ENCODE measurements at regions not wholly inside any gene's neighbourhood (a gene's known extent, or its start where the extent isn't known, plus 50 kb on each side); places are given as distances from the start of the nearest gene placed in this dataset.

DNA sequence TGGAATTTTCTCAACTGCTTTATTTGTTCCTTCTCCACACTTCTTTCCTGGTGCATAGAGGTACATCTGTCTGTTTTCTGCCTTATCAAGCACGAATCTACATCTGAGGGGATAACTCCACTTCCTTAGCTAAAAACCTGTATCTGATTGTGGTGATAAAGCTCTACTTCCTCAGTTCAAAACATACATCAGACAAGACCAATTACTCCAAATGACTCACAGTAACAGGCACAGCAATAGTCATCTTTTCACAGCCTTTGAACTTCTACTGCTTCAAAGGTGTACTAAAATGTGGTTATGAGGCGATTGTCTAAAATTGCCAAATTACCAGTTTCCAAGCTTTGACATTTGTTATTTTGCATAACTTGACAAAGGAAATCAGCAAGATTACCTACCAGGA lies 803.6 kb upstream of the ZEB2 start:
- TF ChIP-seq, protein P1, sequence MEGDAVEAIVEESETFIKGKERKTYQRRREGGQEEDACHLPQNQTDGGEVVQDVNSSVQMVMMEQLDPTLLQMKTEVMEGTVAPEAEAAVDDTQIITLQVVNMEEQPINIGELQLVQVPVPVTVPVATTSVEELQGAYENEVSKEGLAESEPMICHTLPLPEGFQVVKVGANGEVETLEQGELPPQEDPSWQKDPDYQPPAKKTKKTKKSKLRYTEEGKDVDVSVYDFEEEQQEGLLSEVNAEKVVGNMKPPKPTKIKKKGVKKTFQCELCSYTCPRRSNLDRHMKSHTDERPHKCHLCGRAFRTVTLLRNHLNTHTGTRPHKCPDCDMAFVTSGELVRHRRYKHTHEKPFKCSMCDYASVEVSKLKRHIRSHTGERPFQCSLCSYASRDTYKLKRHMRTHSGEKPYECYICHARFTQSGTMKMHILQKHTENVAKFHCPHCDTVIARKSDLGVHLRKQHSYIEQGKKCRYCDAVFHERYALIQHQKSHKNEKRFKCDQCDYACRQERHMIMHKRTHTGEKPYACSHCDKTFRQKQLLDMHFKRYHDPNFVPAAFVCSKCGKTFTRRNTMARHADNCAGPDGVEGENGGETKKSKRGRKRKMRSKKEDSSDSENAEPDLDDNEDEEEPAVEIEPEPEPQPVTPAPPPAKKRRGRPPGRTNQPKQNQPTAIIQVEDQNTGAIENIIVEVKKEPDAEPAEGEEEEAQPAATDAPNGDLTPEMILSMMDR (IDR thresholded peaks at IDR 0.05; ENCODE audit: low read depth, low read length, missing control alignments) = no peak
- no peak for DNase-seq
- Histone ChIP-seq H3K36me3 (replicated peaks) (no peaks in the 10 kb centered on the region), H3K4me3 (ENCODE audit: low read depth, low read length) (no peak overlapping the region), H3K27ac (no peak overlapping the region), H3K27me3 (replicated peaks) (no peaks in the 10 kb centered on the region)
- in situ Hi-C loops (cut with HindIII; ENCODE audit: low pct_ligation_motif_present, low sequenced_read_pairs) = no loop called here

DNA sequence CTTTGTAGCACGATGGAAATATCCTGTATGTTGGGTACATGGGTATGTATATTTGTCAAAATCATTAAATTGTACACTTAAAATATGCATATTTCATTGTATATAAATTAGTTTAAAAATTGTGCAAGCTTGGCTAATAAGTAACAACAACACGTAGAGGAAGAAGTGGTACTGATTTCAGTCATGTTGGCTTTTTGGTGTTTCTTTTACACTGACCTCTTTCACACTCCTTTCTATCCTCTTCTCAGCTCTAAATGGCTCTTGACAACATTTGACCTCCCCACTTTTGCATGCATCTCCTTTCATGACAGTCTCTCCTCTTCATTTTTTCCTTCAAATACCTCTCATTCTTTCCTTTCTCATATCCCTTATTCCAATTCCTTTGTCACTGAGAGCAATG lies 801.4 kb upstream of the ZEB2 start:
- in situ Hi-C loops (cut with HindIII; ENCODE audit: low pct_ligation_motif_present, low sequenced_read_pairs) = no loop called here
- no peak overlapping the region for H3K4me3 ChIP-seq (ENCODE audit: low read depth, low read length)
- no peak overlapping the region for H3K27ac ChIP-seq
- H3K27me3 ChIP-seq (replicated peaks) = no peaks in the 10 kb centered on the region
- no peak for DNase-seq
- no peaks in the 10 kb centered on the region for H3K36me3 ChIP-seq (replicated peaks)
- TF ChIP-seq, protein P1 (IDR thresholded peaks at IDR 0.05; ENCODE audit: low read depth, low read length, missing control alignments) = no peak

DNA sequence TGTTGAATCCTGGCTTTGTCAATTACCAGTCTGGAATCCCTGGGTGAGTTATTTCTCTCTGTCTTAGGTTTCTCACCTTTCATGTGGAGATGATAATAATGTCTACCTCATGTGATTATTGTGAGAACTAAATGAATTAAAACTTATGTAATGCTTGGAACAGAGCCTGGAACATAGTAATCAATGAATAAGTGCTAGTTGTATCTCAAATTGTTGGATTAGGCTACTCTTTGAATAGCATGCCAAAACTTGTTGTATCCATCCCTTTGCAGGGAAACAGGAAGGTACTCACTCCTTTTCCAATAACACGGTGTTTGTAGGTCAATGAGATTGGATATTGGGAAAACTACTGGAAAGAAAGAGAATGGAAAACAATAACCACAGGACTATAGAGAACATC lies 796.6 kb upstream of the ZEB2 start:
- TF ChIP-seq, protein P1 (IDR thresholded peaks at IDR 0.05; ENCODE audit: low read depth, low read length, missing control alignments) = no peak
- no peak overlapping the region for H3K4me3 ChIP-seq (ENCODE audit: low read depth, low read length)
- in situ Hi-C loops (cut with HindIII; ENCODE audit: low pct_ligation_motif_present, low sequenced_read_pairs) = no loop called here
- no peaks in the 10 kb centered on the region for H3K27me3 ChIP-seq (replicated peaks)
- H3K27ac ChIP-seq = no peak overlapping the region
- no peak for DNase-seq
- no peaks in the 10 kb centered on the region for H3K36me3 ChIP-seq (replicated peaks)

DNA sequence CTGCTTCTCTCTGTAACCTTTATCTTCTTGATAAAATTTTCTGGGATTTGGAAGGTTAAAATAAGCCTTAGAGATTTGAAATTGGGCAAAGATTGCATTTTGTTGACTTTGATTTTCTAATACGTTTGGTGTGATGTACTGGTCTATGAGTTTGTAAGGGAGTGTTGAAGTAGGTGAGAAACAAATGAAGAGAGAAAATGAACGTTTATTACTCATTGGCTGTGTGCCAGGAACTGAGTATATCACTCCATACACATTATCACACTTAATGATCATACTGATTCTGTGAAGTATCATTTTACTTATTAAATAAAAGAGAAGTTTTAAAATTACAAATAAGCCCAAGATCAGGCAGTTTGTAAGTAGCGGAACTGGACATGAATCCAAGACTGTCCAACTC lies 795.1 kb upstream of the ZEB2 start:
- Histone ChIP-seq H3K4me3 (ENCODE audit: low read depth, low read length) (no peak overlapping the region), H3K27ac (no peak overlapping the region), H3K36me3 (replicated peaks) (no peaks in the 10 kb centered on the region), H3K27me3 (replicated peaks) (no peaks in the 10 kb centered on the region)
- DNase-seq = no peak
- in situ Hi-C loops (cut with HindIII; ENCODE audit: low pct_ligation_motif_present, low sequenced_read_pairs) = no loop called here
- TF ChIP-seq, protein P1 (IDR thresholded peaks at IDR 0.05; ENCODE audit: low read depth, low read length, missing control alignments) = no peak

DNA sequence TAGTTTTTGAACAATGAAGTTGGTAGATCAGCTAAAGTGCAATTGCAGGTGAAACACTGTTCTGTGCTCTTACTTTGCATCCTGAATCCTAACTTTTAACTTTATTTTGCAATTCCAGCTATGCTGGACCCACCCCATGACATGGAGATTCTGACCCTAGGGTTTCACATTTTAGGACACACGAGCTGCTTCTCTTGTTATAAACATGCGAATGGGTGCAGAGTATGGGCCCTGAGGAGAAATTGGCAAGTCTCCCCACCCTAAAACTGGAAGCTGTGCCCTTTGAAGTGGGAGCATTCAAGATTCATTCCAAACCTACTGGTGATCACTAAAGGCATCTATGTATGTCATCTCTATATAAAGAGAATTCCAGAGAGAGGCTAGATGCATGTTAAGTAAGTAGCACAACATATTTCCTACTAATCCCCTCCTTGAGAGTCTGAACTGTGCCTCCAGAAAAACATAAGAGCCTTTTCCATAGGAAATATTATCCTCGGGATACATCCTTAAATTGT lies 794.3 kb upstream of the ZEB2 start:
- no peak for DNase-seq
- H3K36me3 ChIP-seq (replicated peaks) = no peaks in the 10 kb centered on the region
- no peaks in the 10 kb centered on the region for H3K27me3 ChIP-seq (replicated peaks)
- H3K4me3 ChIP-seq (ENCODE audit: low read depth, low read length) = no peak overlapping the region
- TF ChIP-seq, protein P1 (IDR thresholded peaks at IDR 0.05; ENCODE audit: low read depth, low read length, missing control alignments) = no peak
- no peak overlapping the region for H3K27ac ChIP-seq
- in situ Hi-C loops (cut with HindIII; ENCODE audit: low pct_ligation_motif_present, low sequenced_read_pairs) = no loop called here

DNA sequence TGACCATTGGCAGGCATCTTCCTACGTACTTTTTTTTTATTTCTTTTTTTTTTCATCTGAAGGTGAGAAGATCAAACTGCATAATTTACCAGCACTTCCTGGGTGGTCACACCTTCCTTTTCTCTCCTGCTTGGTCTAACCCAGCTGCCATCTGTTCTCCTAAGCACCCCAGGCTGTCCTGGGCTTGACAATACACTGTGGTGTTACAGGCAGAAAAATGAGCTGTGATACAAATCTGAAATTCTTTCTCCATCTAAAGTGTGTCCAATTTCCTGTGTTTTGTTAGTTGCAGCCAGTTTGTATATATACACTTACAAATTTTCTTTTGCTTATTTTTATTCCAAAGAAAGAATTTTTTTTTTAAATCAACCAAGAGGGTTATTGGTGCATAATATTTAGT lies 786.0 kb upstream of the ZEB2 start:
- Histone ChIP-seq H3K36me3 (replicated peaks) (no peaks in the 10 kb centered on the region), H3K27me3 (replicated peaks) (no peaks in the 10 kb centered on the region), H3K27ac (no peak overlapping the region), H3K4me3 (ENCODE audit: low read depth, low read length) (no peak overlapping the region)
- in situ Hi-C loops (cut with HindIII; ENCODE audit: low pct_ligation_motif_present, low sequenced_read_pairs) = no loop called here
- DNase-seq = no peak
- TF ChIP-seq, protein P1 (IDR thresholded peaks at IDR 0.05; ENCODE audit: low read depth, low read length, missing control alignments) = no peak
